Ovary (tissue), 3 donors: ENCODE measurements at regions not wholly inside any gene's neighbourhood (a gene's known extent, or its start where the extent isn't known, plus 50 kb on each side); places are given as distances from the start of the nearest gene placed in this dataset.

Experiments used
- EP300 ChIP-seq: sonication (generic); formaldehyde crosslinking; IDR thresholded peaks from one replicate; pipeline ENCODE4 v1.6.1; 2017; ENCODE audit warnings: antibody characterized with exemption
- POLR2A ChIP-seq: fragments of 450-650 bp; IDR thresholded peaks from one replicate; pipeline ENCODE4 v1.6.1; 2017; ENCODE audit warnings: antibody characterized with exemption, mild to moderate bottlenecking, moderate library complexity
- TF ChIP-seq, protein P1 (sequence below), 3 donors: fragments of 450-650 bp in 2 of 3; fragments of 200-600 bp in 1 of 3; IDR thresholded peaks; one replicate each; pipeline versions ENCODE4 v1.5.1 to v1.8.0; 2016 to 2022; ENCODE audit warnings: antibody characterized with exemption in 3 of 3, mild to moderate bottlenecking in 1 of 3
- donor health status: DM: no; HTN: no; CAD: no.

DNA sequence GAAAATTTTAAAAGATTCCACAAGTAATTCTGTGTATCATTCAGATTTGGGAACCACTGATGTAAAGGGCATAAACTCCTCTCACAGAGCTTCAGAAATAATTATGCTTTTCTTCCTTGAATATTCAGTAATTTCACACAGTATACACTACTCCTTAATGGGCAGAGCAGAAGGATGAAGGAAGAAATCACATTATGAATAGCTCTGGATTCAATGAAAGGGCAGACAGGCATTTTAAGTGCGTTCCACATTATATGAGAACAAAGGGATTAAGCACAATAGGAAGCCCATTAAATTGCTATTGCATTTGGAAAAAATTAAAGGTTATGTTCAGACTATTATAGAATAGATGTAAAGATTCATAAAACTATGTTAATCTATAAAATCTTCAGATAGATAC lies 142.6 kb downstream of the PDHA2 start:
- TF ChIP-seq, protein P1, sequence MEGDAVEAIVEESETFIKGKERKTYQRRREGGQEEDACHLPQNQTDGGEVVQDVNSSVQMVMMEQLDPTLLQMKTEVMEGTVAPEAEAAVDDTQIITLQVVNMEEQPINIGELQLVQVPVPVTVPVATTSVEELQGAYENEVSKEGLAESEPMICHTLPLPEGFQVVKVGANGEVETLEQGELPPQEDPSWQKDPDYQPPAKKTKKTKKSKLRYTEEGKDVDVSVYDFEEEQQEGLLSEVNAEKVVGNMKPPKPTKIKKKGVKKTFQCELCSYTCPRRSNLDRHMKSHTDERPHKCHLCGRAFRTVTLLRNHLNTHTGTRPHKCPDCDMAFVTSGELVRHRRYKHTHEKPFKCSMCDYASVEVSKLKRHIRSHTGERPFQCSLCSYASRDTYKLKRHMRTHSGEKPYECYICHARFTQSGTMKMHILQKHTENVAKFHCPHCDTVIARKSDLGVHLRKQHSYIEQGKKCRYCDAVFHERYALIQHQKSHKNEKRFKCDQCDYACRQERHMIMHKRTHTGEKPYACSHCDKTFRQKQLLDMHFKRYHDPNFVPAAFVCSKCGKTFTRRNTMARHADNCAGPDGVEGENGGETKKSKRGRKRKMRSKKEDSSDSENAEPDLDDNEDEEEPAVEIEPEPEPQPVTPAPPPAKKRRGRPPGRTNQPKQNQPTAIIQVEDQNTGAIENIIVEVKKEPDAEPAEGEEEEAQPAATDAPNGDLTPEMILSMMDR (IDR thresholded peaks at IDR 0.05) = no peak
- no peak for TF ChIP-seq POLR2A
- TF ChIP-seq EP300 = no peak
